HG02852 (cell line): ENCODE measurements at regions not wholly inside any gene's neighbourhood (a gene's known extent, or its start where the extent isn't known, plus 50 kb on each side); places are given as distances from the start of the nearest gene placed in this dataset.

Experiments
- ATAC-seq: cut with Tn5 transposase; IDR thresholded peaks from one replicate; pipeline ENCODE4 v1.9.1; 2021; ENCODE audit warnings: mild to moderate bottlenecking, moderate library complexity; ENCODE audit not compliant: unreplicated experiment

GRCh38 chr2:6236317-6236716 is 544.1 kb downstream of the SOX11 start:
- ATAC-seq = no peak

DNA sequence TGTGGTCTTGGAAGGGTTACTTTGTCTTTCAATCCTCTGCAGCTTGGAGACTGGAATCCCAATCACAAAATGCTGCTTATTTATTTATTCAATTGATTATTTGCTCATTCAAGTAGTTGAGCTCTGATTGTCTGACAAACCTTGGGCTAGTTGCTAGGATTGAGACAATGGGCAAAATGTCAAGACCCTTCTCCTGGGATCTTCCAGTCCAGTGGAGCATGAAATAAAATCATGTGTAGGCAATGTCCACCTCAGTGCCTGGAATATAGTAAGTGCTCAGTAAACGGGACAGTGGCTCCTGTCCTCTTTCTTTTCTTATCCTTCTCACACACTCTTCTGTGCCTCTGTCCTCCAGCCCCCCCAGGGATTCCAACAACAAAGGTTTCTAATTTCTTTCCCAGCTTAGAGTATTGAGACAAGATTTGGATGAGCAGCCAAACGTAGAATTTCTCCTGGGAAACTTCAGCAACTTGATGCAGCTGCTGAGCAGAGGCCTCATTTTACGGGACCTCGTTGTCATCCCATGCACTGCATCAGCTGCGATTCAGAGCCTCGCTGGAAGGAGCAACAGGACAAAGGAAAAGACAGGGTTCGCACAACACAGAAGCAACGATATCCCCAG is 545.0 kb downstream of the SOX11 start:
- ATAC-seq = no peak

DNA sequence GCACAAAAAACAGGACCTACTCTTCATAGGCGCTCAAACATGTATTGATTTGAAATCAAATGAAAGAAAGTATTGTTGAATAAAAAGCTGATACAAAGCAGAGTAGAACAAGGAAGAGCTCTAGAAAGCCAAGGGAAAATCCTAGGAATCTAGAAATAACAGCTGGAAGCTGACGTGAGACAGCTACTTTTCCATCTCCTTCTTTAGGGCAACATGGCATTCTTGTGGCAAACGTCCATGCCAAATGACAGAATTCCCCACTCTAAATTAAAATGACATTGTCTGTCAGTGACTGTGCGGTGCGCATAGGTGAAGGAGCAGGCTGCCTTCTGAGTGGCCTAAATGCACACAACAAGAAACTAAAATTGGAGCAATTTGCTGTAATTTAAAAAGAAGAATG is 557.4 kb downstream of the SOX11 start:
- ATAC-seq = no peak

GRCh38 chr2:6254441-6254840 is 562.3 kb downstream of the SOX11 start:
- ATAC-seq = no peak

DNA sequence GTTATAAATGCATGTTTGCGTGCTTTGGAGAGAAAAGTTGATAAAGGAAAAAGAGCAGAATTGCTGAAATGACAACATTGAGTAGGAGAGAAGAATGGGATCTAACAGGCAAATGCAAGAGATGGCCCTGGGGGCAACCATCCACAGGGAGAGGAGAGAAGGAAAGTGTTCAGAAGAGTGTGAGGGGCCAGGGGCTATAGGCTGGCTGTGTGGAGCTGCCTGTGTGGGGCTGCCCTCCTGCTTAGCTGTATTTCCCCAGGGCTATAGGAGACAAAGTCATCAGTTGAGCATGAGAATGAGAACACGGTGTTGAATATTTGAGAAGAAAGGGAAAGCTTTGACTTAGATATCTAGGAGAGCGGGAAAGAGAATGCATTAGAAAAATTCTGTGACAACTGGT is 572.0 kb downstream of the SOX11 start:
- ATAC-seq = no peak

DNA sequence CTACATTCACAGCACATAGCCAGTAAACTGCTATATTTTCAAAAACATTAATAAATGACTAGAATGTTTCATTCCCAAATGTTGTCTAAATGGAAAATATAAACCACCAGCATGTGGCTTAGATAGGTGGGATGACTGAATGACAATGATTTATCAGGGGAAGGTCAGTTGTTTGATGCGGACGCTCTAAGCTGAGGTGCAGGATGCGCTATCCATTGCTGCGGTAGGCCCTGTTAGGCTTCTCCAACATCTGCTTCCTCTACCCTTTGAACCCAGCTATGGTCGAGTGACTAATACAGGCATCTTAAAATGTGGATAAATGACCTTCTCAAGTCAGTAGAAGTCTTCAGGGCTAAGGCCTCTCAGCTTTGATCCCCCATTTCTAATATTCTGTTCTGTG is 584.2 kb downstream of the CMPK2 start:
- ATAC-seq = no peak

DNA sequence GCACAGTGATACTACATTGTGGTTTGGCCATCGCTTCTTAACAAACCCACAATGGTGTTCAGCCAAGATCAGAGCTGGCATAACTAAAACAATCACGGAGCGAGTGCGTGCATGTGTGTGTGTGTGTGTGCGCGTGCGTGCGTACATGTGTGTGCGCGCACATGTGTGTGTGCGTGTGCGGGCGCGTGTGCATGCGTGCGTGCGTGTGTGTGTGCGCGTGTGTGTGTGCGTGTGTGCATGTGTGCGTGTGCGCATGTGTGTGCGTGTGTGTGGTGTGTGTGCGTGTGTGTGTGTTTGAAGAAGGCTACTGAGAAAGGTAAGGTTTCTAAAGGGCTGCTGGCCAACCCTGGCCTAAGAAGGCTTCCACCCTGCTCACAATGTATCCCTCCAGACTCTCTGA is 582.4 kb downstream of the CMPK2 start:
- no peak for ATAC-seq

DNA sequence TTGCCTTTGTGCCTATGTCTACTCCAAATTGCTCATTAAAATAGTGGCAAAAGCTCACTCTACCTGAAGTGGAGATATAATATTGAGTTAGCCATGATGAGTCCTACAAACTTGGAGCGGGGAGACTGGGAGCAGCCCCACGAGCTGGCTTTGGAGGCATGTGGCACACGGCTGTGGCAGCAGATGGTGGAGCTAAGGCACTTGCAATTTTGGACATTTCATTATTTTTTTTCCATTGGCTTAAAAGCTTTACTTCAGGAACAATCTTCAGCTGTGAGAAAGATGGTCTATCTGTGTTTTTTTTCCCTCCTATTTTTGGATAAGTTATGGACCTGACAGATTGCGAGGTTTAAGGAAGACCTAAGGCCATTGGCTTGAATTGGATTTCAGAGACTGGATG is 578.3 kb downstream of the CMPK2 start:
- no peak for ATAC-seq

DNA sequence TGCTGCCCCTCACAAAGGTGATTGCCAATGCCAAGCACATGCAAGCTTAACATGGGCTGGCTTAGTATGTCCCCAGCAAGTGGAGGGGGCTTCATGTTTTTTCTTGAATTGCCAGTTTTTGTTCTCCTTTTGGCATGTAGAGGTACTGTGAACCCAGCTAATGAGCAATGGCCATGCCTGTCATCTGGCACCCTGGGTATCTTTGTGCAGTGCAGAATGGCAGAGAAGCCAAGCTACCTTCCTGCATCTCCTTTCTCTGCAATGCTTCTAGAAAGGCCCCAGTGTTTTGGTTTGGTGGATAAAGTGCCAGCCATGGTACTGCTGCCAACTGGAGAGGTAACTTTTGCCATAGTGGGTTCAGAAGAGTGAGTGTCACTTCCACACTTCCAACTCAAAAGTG is 576.9 kb downstream of the CMPK2 start:
- ATAC-seq = no peak

GRCh38 chr2:6290217-6291015 is 575.3 kb downstream of the CMPK2 start:
- ATAC-seq = no peak

- ATAC-seq = no peak
Observed at GRCh38 chr2:6294791-6295190, 570.9 kb downstream of the CMPK2 start.

GRCh38 chr2:6297238-6297637 is 568.5 kb downstream of the CMPK2 start:
- no peak for ATAC-seq

DNA sequence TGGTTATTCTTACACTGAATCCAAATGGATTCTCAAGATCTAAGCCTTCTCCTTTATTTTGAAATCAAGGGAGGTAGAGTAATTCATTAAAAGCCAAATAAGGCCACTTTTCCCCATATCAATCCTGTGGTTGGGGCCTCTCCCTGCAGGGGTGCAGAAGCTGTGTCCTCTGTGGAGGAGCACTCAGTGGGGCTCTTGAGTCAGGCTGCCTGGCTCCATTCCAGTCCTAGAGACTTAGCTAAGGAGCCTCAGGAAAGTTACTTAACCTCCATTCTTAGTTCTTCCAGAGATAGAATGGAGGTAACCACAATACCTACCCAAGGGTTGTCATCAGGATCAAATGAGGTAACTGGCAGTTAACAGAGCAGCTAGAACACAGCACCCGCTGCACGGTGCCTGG is 564.3 kb downstream of the CMPK2 start:
- ATAC-seq = no peak

DNA sequence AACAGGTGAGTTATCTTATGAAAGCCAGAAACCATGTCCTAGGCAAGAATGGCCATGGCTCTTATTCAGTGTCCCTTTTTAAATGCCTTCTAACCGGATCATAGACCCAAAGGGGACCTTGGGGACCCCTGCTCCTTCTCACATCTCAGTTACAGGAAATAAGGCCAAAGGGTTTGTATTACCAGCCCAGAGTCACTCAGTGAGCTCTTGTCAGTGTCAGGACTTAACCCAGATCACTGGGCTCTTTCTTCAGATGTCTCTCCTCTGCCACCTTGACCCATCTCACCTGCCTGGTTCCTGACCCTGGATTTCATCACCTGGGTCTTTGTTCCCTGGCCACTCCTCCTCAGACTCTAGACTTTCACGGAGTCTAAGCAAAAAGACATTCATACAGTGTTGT is 556.7 kb downstream of the CMPK2 start:
- ATAC-seq = no peak

- peak; percentile 86 for ATAC-seq
Observed at GRCh38 chr2:6309415-6310255, 556.1 kb downstream of the CMPK2 start.

- ATAC-seq = peak; percentile 15
Observed at GRCh38 chr2:6310256-6311215, 555.2 kb downstream of the CMPK2 start.

DNA sequence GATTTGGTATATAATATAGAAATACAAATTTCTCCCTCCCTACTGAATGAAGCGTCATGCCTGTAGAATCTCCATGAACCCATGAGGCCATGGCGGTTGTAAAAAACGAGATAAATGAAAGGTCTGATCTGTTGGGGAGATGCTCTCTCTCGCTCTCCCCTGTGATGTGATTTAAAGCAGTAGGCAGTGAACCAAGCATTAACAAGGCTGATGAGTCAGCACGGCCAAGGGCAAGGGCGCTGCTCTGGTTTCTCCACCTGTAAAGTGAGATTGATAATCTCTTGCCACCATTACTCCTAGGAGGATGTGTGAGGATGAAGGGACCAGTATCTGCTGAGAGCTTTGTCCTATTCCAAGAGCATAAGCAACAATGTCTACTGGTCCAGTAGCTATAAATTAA is 553.3 kb downstream of the CMPK2 start:
- no peak for ATAC-seq

- ATAC-seq = no peak
Observed at GRCh38 chr2:6314218-6314960, 551.3 kb downstream of the CMPK2 start.

- ATAC-seq = no peak
Observed at GRCh38 chr2:6325616-6326015, 540.1 kb downstream of the CMPK2 start.

DNA sequence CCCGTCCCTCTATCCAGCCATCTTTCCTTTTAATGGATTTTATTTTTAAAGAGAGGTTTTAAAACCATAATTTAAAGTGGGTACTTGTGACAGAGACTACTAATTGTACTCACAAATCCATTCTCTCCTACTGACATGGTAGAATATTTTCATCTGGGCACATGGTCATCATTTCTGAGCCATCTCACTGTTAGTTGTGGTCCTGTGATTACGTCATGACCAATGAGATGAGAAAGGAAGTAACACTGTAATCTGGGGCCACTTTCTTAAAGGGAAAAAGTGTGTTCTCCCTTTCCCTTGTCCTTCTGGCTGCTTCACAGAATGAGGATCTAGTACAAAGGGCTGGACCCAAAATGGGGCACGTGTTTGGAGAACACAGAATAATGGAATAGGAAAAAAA is 538.7 kb downstream of the CMPK2 start:
- no peak for ATAC-seq
